Iris pigment epithelial cell (primary cell): ENCODE measurements at regions not wholly inside any gene's neighbourhood (a gene's known extent, or its start where the extent isn't known, plus 50 kb on each side); places are given as distances from the start of the nearest gene placed in this dataset.

Source experiments
- DNase-seq: peaks from one replicate; pipeline ENCODE4 v3.0.0-alpha.2; 2011; ENCODE audit warnings: low read depth

GRCh38 chr4:129897111-129897510, 801.2 kb downstream of the C4orf33 start:
- DNase-seq: no peak

GRCh38 chr4:129899849-129900248, 803.9 kb downstream of the C4orf33 start:
- DNase-seq: no peak

- no peak for DNase-seq
These were observed 804.5 kb downstream of the C4orf33 start for GRCh38 chr4:129900430-129900953.

- DNase-seq: no peak
These were observed 805.3 kb downstream of the C4orf33 start for GRCh38 chr4:129901205-129901604.

GRCh38 chr4:129903861-129904260, 807.9 kb downstream of the C4orf33 start:
- DNase-seq: no peak

GRCh38 chr4:129905256-129905655, 809.3 kb downstream of the C4orf33 start:
- no peak for DNase-seq

GRCh38 chr4:129908117-129908516, 812.2 kb downstream of the C4orf33 start:
- DNase-seq: no peak

GRCh38 chr4:129916991-129917390, 821.0 kb downstream of the C4orf33 start:
- DNase-seq: no peak

- no peak for DNase-seq
These were observed 821.7 kb downstream of the C4orf33 start for GRCh38 chr4:129917651-129918050.

- no peak for DNase-seq
These were observed 831.0 kb downstream of the C4orf33 start for GRCh38 chr4:129926936-129927335.

- no peak for DNase-seq
These were observed 833.1 kb downstream of the C4orf33 start for GRCh38 chr4:129929052-129929451.

GRCh38 chr4:129929984-129930383, 834.0 kb downstream of the C4orf33 start:
- DNase-seq: no peak

GRCh38 chr4:129950217-129950616, 854.3 kb downstream of the C4orf33 start:
- no peak for DNase-seq

GRCh38 chr4:129966175-129966574, 870.2 kb downstream of the C4orf33 start:
- DNase-seq: no peak

GRCh38 chr4:129968366-129968765, 872.4 kb downstream of the C4orf33 start:
- no peak for DNase-seq

- DNase-seq: no peak
These were observed 872.8 kb downstream of the C4orf33 start for GRCh38 chr4:129968778-129969177.

GRCh38 chr4:129970801-129971200, 874.8 kb downstream of the C4orf33 start:
- no peak for DNase-seq

GRCh38 chr4:129971419-129971818, 875.5 kb downstream of the C4orf33 start:
- no peak for DNase-seq

- no peak for DNase-seq
These were observed 876.3 kb downstream of the C4orf33 start for GRCh38 chr4:129972257-129972656.

GRCh38 chr4:129974730-129975129, 878.8 kb downstream of the C4orf33 start:
- no peak for DNase-seq

- DNase-seq: no peak
These were observed 882.4 kb downstream of the C4orf33 start for GRCh38 chr4:129978315-129978714.

- no peak for DNase-seq
These were observed 893.0 kb downstream of the C4orf33 start for GRCh38 chr4:129988957-129989356.

GRCh38 chr4:129994715-129995114, 898.8 kb downstream of the C4orf33 start:
- DNase-seq: no peak

GRCh38 chr4:129998436-129999150, 902.6 kb downstream of the C4orf33 start:
- no peak for DNase-seq
